A549 (cell line): ENCODE measurements at regions not wholly inside any gene's neighbourhood (a gene's known extent, or its start where the extent isn't known, plus 50 kb on each side); places are given as distances from the start of the nearest gene placed in this dataset.
A peak's percentile ranks its signal among the peaks of the same experiment; 100 is the strongest.

Experiments used
- ATAC-seq, 2 experiments: fragments of 200-7000 bp in 1 of 2; fragments of >200 bp in 1 of 2; cut with Nextera tagmentation in 1 of 2; cut with Tn5 transposase in 1 of 2; 3 replicates each; pipeline versions ENCODE4 v1.8.0 to v1.9.1; 2018 to 2020; ENCODE audit warnings: mild to moderate bottlenecking in 1 of 2, moderate library complexity in 1 of 2
- CTCF ChIA-PET: fragments of 300-600 bp; sonication (Branson Sonifier 250); formaldehyde crosslinking; extraction: SDS; loops from one replicate; lab custom pipeline; 2021; ENCODE audit warnings: antibody characterized with exemption, inconsistent platforms; lab: Yijun Ruan, JAX
- POLR2A ChIA-PET: fragments of 350-600 bp; formaldehyde crosslinking; extraction: SDS; loops from one replicate; lab custom pipeline; 2021; ENCODE audit warnings: antibody characterized with exemption, inconsistent platforms; lab: Yijun Ruan, JAX
- DNase-seq, 2 experiments: peaks; one replicate each; pipeline versions ENCODE4 v3.0.0 to v3.0.0-alpha.2; 2011 to 2016; ENCODE audit warnings: low read depth in 1 of 2, low spot score in 1 of 2
- FAIRE-seq: peaks from 2 replicates; lab custom pipeline; 2011; peaks lifted over from hg19 to GRCh38; lab: Jason Lieb, UNC
- H3K27ac ChIP-seq, 2 experiments: fragments of >200 bp; sonication (Bioruptor Twin); formaldehyde crosslinking; 3 replicates each; pipeline ENCODE4 v1.5.1; 2016 to 2017
- H3K4me1 ChIP-seq: fragments of >200 bp; sonication (Bioruptor Twin); formaldehyde crosslinking; 3 replicates; pipeline ENCODE4 v1.6.1; 2016
- H3K4me2 ChIP-seq: fragments of >200 bp; sonication (Bioruptor Twin); formaldehyde crosslinking; 3 replicates; pipeline ENCODE4 v1.6.1; 2016
- H3K4me3 ChIP-seq: fragments of >200 bp; sonication (Bioruptor Twin); formaldehyde crosslinking; 3 replicates; pipeline ENCODE4 v1.5.1; 2016
- H3K9me3 ChIP-seq: fragments of >200 bp; sonication (Bioruptor Twin); formaldehyde crosslinking; 3 replicates; pipeline ENCODE4 v1.6.1; 2016
- CEBPB ChIP-seq, 2 experiments: fragments of >200 bp in 1 of 2; sonication (Bioruptor Twin) in 1 of 2; formaldehyde crosslinking in 1 of 2; IDR thresholded peaks; 2 replicates each; pipeline ENCODE4 v1.6.1; 2012 to 2016
- E2F6 ChIP-seq: IDR thresholded peaks from 2 replicates; pipeline ENCODE4 v1.6.1; 2012; ENCODE audit warnings: low read depth, borderline replicate concordance
- FOXS1 ChIP-seq: fragments of 250-450 bp; sonication (Bioruptor Pico); IDR thresholded peaks from 2 replicates; pipeline ENCODE4 v1.5.0; 2020; ENCODE audit warnings: mild to moderate bottlenecking, moderate library complexity
- GATA3 ChIP-seq: IDR thresholded peaks from 2 replicates; pipeline ENCODE4 v1.6.1; 2012; ENCODE audit warnings: borderline replicate concordance
- HDAC2 ChIP-seq: fragments of 200-600 bp; sonication (generic); IDR thresholded peaks from 2 replicates; pipeline ENCODE4 v1.6.1; 2016
- HOXB13 ChIP-seq: fragments of 250-450 bp; sonication (Bioruptor Pico); IDR thresholded peaks from 2 replicates; pipeline ENCODE4 v1.5.0; 2020; ENCODE audit warnings: low read depth, mild to moderate bottlenecking, moderate library complexity
- NFE2L2 ChIP-seq: fragments of 150-350 bp; conservative IDR thresholded peaks from 2 replicates; pipeline ENCODE4 v1.6.1; 2014; ENCODE audit warnings: low read length
- NR3C1 ChIP-seq: fragments of >200 bp; sonication (Bioruptor Twin); formaldehyde crosslinking; IDR thresholded peaks from 3 replicates; pipeline ENCODE4 v1.6.1; 2017
- RARB ChIP-seq: fragments of 250-450 bp; sonication (Bioruptor Pico); IDR thresholded peaks from 2 replicates; pipeline ENCODE4 v1.8.0; 2021; ENCODE audit warnings: mild to moderate bottlenecking, moderate library complexity
- RNF2 ChIP-seq: fragments of 200-600 bp; sonication (generic); IDR thresholded peaks from 2 replicates; pipeline ENCODE4 v1.6.1; 2016; ENCODE audit warnings: low read depth, mild to moderate bottlenecking, antibody characterized with exemption, moderate library complexity, borderline replicate concordance
- ZFP36 ChIP-seq: fragments of 450-650 bp; IDR thresholded peaks from 2 replicates; pipeline ENCODE4 v1.6.1; 2014; ENCODE audit warnings: borderline replicate concordance; ENCODE audit not compliant: partially characterized antibody
- WGBS: methylation state at CpG from one replicate; pipeline ENCODE4 v1.1.6; 2017; ENCODE audit errors: missing lambda C conversion rate; 5-methylcytosine and 5-hydroxymethylcytosine counted together
- TF ChIP-seq, protein P1 (sequence below): fragments of 250-450 bp; sonication (Bioruptor Pico); IDR thresholded peaks from 2 replicates; pipeline ENCODE4 v1.5.0; 2020; ENCODE audit warnings: low read depth, mild to moderate bottlenecking, moderate library complexity
- TF ChIP-seq, protein P2 (sequence below): fragments of 250-450 bp; sonication (Bioruptor Pico); IDR thresholded peaks from 2 replicates; pipeline ENCODE4 v1.5.0; 2021; ENCODE audit warnings: mild to moderate bottlenecking, moderate library complexity, borderline replicate concordance
- TF ChIP-seq, protein P3 (sequence below): fragments of >200 bp; sonication (Bioruptor Twin); formaldehyde crosslinking; IDR thresholded peaks from 3 replicates; pipeline ENCODE4 v1.5.1; 2016
- TF ChIP-seq, protein P4 (sequence below): IDR thresholded peaks from 2 replicates; pipeline ENCODE4 v1.6.1; 2012

DNA sequence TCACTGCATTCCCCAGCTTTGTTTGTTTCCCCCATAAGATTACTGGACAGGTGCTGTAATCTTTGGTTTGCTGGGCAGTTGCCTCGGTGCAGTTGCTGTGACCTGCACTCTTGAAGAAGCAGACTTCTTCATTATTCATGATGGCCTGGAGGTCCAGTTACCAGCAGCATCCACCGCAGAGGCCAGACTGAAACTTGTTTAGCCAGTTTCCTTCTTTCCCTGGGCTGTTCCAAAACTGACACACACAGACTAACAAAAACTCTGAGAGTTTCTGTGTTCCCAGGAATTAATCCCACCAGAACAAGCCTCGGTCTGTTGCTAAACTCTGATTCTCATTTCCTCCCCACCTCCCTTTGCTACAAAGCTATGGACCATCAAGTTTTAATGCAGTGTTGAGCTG lies 144.1 kb downstream of the QRSL1 start:
- no peak for FAIRE-seq
- Histone ChIP-seq H3K27ac (peak overlapping the region in 1 of 2 experiments; percentile 37; a peak in 1 of 6 replicates), H3K9me3 (peaks cover 31% of the 10 kb centered on the region), H3K4me1 (no peaks in the 10 kb centered on the region), H3K4me3 (no peak overlapping the region), H3K4me2 (no peak overlapping the region)
- no peak for DNase-seq
- ChIA-PET POLR2A (no interaction called here), CTCF (interaction anchor here (1.1 kb wide), 1 partner anchor 25 kb away, joined by 3 read pairs; no protein-coding TSS in a partner anchor)
- ATAC-seq, result no peak
- TF ChIP-seq NR3C1 (no peak), GATA3 (no peak)
- 60% methylated on average over 3 of the region's 3 CpGs for WGBS

DNA sequence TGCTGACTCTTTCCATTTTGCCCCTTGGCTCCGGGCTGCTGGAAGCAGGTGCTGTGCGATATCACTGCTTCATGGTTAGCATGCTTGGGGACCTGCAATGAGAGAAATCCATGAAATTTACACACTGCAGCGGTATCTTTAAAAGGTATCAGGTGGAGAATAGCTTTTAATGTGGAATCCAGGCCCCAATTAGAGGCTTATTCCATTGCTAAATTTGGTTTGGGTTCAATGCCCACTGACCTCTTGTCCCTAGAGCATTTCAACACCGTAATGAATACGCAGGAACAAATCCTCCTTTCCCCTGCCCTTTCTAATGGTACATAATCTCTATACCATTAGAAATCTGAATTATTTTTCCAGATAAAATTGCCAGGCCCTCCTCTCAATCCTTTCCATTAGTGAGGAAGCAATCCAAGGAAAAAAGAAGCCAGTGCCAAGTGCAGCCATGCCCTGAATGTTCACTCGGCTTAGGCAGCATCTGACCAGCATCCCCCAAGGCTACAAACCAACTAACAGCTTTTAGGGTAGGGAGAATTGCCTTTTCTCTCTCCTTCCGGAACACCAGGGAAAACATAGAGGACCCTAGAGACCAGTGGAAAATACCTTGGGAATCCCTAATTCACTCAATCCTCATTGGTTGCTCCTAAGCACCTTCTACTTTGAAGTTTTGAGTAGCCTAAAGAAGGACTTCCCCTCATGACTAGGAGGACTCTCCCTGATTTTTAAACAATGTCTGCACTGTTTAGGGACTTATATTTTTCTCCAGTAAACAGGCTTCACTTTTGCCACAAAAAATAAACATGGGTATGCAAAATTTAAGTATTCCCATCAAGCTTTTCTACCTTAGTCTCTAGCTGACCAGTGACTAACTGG lies 143.1 kb downstream of the QRSL1 start:
- WGBS, result 86% methylated on average over 7 of the region's 7 CpGs
- H3K4me3 ChIP-seq, result no peak overlapping the region
- ChIA-PET POLR2A (no interaction called here), CTCF (interaction anchor here (1.1 kb wide), 2 partner anchors 14 to 24 kb away, joined by 3 read pairs; no protein-coding TSS in a partner anchor)
- no peak for ATAC-seq
- no peak overlapping the region for H3K4me2 ChIP-seq
- TF ChIP-seq HDAC2 (no peak), FOXS1 (no peak), CEBPB (IDR thresholded peaks at IDR 0.05) (no peak), RARB (CRISPR knock-in tag) (no peak), E2F6 (no peak)
- TF ChIP-seq, protein P1, sequence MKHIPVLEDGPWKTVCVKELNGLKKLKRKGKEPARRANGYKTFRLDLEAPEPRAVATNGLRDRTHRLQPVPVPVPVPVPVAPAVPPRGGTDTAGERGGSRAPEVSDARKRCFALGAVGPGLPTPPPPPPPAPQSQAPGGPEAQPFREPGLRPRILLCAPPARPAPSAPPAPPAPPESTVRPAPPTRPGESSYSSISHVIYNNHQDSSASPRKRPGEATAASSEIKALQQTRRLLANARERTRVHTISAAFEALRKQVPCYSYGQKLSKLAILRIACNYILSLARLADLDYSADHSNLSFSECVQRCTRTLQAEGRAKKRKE (CRISPR knock-in tag), result no peak
- TF ChIP-seq, protein P2, sequence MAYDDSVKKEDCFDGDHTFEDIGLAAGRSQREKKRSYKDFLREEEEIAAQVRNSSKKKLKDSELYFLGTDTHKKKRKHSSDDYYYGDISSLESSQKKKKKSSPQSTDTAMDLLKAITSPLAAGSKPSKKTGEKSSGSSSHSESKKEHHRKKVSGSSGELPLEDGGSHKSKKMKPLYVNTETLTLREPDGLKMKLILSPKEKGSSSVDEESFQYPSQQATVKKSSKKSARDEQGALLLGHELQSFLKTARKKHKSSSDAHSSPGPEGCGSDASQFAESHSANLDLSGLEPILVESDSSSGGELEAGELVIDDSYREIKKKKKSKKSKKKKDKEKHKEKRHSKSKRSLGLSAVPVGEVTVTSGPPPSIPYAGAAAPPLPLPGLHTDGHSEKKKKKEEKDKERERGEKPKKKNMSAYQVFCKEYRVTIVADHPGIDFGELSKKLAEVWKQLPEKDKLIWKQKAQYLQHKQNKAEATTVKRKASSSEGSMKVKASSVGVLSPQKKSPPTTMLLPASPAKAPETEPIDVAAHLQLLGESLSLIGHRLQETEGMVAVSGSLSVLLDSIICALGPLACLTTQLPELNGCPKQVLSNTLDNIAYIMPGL (CRISPR knock-in tag), result no peak
- no peaks in the 10 kb centered on the region for H3K4me1 ChIP-seq
- peaks cover 33% of the 10 kb centered on the region for H3K9me3 ChIP-seq
- no peak overlapping the region for H3K27ac ChIP-seq
- FAIRE-seq, result no peak
- DNase-seq, result no peak

- ChIA-PET CTCF (interaction anchor here (1.1 to 1.4 kb wide), 2 partner anchors 10 to 15 kb away, joined by 3 to 4 read pairs; no protein-coding TSS in a partner anchor), POLR2A (no interaction called here)
- ATAC-seq, result no peak
- H3K27ac ChIP-seq, result no peak overlapping the region
- peaks cover 33% of the 10 kb centered on the region for H3K9me3 ChIP-seq
- no peak for FAIRE-seq
- TF ChIP-seq RNF2 (no peak), HOXB13 (CRISPR knock-in tag) (no peak), NFE2L2 (no peak), ZFP36 (no peak), GATA3 (no peak), HDAC2 (no peak)
- TF ChIP-seq, protein P3, sequence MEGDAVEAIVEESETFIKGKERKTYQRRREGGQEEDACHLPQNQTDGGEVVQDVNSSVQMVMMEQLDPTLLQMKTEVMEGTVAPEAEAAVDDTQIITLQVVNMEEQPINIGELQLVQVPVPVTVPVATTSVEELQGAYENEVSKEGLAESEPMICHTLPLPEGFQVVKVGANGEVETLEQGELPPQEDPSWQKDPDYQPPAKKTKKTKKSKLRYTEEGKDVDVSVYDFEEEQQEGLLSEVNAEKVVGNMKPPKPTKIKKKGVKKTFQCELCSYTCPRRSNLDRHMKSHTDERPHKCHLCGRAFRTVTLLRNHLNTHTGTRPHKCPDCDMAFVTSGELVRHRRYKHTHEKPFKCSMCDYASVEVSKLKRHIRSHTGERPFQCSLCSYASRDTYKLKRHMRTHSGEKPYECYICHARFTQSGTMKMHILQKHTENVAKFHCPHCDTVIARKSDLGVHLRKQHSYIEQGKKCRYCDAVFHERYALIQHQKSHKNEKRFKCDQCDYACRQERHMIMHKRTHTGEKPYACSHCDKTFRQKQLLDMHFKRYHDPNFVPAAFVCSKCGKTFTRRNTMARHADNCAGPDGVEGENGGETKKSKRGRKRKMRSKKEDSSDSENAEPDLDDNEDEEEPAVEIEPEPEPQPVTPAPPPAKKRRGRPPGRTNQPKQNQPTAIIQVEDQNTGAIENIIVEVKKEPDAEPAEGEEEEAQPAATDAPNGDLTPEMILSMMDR, result no peak
- TF ChIP-seq, protein P4, sequence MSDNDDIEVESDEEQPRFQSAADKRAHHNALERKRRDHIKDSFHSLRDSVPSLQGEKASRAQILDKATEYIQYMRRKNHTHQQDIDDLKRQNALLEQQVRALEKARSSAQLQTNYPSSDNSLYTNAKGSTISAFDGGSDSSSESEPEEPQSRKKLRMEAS, result no peak
- H3K4me2 ChIP-seq, result no peak overlapping the region
- no peak for DNase-seq
- no peak overlapping the region for H3K4me3 ChIP-seq
- WGBS, result 91% methylated on average over 4 of the region's 4 CpGs
- no peaks in the 10 kb centered on the region for H3K4me1 ChIP-seq
These were observed 142.4 kb downstream of the QRSL1 start for GRCh38 chr6:106771822-106772221.
